Kidney glomerular epithelial cell (primary cell): ENCODE measurements at regions not wholly inside any gene's neighbourhood (a gene's known extent, or its start where the extent isn't known, plus 50 kb on each side); places are given as distances from the start of the nearest gene placed in this dataset.
"Not testable (repeated sequence)": the region's sequence is repeated elsewhere in the genome, so short reads cannot be mapped to it uniquely, and the experiment has no call there.

Experiments used
- DNase-seq: peaks from one replicate; lab custom pipeline; 2025; lab: John Stamatoyannopoulos, UW

GRCh38 chr10:65793738-65794425 lies 1132.0 kb upstream of the LRRTM3 start:
- DNase-seq = no peak

- DNase-seq = not testable (repeated sequence)
These were observed 1131.0 kb upstream of the LRRTM3 start for GRCh38 chr10:65794861-65795260.

GRCh38 chr10:65796472-65796871 lies 1129.4 kb upstream of the LRRTM3 start:
- DNase-seq = no peak

- DNase-seq = no peak
These were observed 1127.7 kb upstream of the LRRTM3 start for GRCh38 chr10:65798133-65798532.

- no peak for DNase-seq
These were observed 1123.4 kb upstream of the LRRTM3 start for GRCh38 chr10:65802391-65802790.

GRCh38 chr10:65805511-65805910 lies 1120.3 kb upstream of the LRRTM3 start:
- DNase-seq = no peak

- no peak for DNase-seq
These were observed 1119.8 kb upstream of the LRRTM3 start for GRCh38 chr10:65805993-65806392.

- DNase-seq = no peak
These were observed 1117.0 kb upstream of the LRRTM3 start for GRCh38 chr10:65808687-65809333.

- no peak for DNase-seq
These were observed 1113.8 kb upstream of the LRRTM3 start for GRCh38 chr10:65811931-65812525.

- DNase-seq = no peak
These were observed 1109.3 kb upstream of the LRRTM3 start for GRCh38 chr10:65816536-65816935.

GRCh38 chr10:65818990-65819389 lies 1106.8 kb upstream of the LRRTM3 start:
- no peak for DNase-seq

- DNase-seq = no peak
These were observed 1098.5 kb upstream of the LRRTM3 start for GRCh38 chr10:65827359-65827758.

GRCh38 chr10:65838811-65839210 lies 1087.0 kb upstream of the LRRTM3 start:
- no peak for DNase-seq

GRCh38 chr10:65843203-65843602 lies 1082.6 kb upstream of the LRRTM3 start:
- no peak for DNase-seq

GRCh38 chr10:65845916-65846315 lies 1079.9 kb upstream of the LRRTM3 start:
- DNase-seq = no peak

GRCh38 chr10:65846541-65846940 lies 1079.3 kb upstream of the LRRTM3 start:
- no peak for DNase-seq

GRCh38 chr10:65846949-65847348 lies 1078.9 kb upstream of the LRRTM3 start:
- no peak for DNase-seq

GRCh38 chr10:65847436-65848230 lies 1078.2 kb upstream of the LRRTM3 start:
- no peak for DNase-seq

- DNase-seq = no peak
These were observed 1067.0 kb upstream of the LRRTM3 start for GRCh38 chr10:65858841-65859240.

GRCh38 chr10:65861249-65861648 lies 1064.6 kb upstream of the LRRTM3 start:
- peak; percentile 81 for DNase-seq
